Mesothelial cell of epicardium (in vitro differentiated cells): ENCODE measurements at regions not wholly inside any gene's neighbourhood (a gene's known extent, or its start where the extent isn't known, plus 50 kb on each side); places are given as distances from the start of the nearest gene placed in this dataset.

ENCODE experiments used
- DNase-seq, 2 experiments: peaks; one replicate each; pipeline ENCODE4 v3.0.0; 2021; ENCODE audit warnings: low spot score in 2 of 2; ENCODE audit not compliant: unreplicated experiment in 2 of 2
- H3K27ac Mint-ChIP-seq: 2 replicates; pipeline ENCODE4 v1.8.0; 2021; ENCODE audit warnings: mixed read lengths
- H3K27me3 Mint-ChIP-seq: 2 replicates; pipeline ENCODE4 v1.8.0; 2021; ENCODE audit warnings: low read depth, mixed read lengths
- H3K36me3 Mint-ChIP-seq: 2 replicates; pipeline ENCODE4 v1.8.0; 2021; ENCODE audit warnings: mixed read lengths
- H3K4me1 Mint-ChIP-seq: 2 replicates; pipeline ENCODE4 v1.8.0; 2021; ENCODE audit warnings: mixed read lengths
- H3K4me3 Mint-ChIP-seq: 2 replicates; pipeline ENCODE4 v1.8.0; 2021; ENCODE audit warnings: mild to moderate bottlenecking, moderate library complexity, mixed read lengths
- H3K9me3 Mint-ChIP-seq: 2 replicates; pipeline ENCODE4 v1.8.0; 2021; ENCODE audit warnings: mixed read lengths
- TF ChIP-seq, protein P1 (sequence below): fragments of 200-600 bp; sonication (generic); IDR thresholded peaks from one replicate; pipeline ENCODE4 v1.5.0; 2021; ENCODE audit warnings: antibody characterized with exemption; ENCODE audit not compliant: unreplicated experiment

DNA sequence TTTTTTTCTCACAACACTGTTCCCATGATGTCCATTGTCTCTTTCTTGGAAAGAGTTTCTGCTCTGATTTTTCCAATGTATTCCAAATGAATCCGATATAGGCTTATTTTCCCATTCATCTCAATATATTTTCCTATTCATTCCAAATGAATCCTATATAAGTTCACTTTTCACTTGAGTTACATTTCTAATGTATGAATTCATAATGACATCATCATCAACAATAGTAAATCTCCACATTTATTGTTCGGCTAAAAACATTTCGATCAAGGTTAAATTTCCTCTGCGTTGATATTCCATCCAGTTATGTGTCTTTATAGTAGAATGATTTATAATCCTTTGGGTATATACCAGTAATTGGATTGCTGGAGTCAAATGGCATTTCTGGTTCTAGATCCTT lies 76.7 kb upstream of the SLC8A1 start:
- peaks cover 9% of the 10 kb centered on the region for H3K4me1 Mint-ChIP-seq
- H3K4me3 Mint-ChIP-seq = no peak overlapping the region
- no peak for DNase-seq
- H3K9me3 Mint-ChIP-seq = peaks cover 30% of the 10 kb centered on the region
- H3K36me3 Mint-ChIP-seq = peaks cover 5% of the 10 kb centered on the region
- TF ChIP-seq, protein P1, sequence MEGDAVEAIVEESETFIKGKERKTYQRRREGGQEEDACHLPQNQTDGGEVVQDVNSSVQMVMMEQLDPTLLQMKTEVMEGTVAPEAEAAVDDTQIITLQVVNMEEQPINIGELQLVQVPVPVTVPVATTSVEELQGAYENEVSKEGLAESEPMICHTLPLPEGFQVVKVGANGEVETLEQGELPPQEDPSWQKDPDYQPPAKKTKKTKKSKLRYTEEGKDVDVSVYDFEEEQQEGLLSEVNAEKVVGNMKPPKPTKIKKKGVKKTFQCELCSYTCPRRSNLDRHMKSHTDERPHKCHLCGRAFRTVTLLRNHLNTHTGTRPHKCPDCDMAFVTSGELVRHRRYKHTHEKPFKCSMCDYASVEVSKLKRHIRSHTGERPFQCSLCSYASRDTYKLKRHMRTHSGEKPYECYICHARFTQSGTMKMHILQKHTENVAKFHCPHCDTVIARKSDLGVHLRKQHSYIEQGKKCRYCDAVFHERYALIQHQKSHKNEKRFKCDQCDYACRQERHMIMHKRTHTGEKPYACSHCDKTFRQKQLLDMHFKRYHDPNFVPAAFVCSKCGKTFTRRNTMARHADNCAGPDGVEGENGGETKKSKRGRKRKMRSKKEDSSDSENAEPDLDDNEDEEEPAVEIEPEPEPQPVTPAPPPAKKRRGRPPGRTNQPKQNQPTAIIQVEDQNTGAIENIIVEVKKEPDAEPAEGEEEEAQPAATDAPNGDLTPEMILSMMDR = no peak
- no peak overlapping the region for H3K27ac Mint-ChIP-seq
- no peaks in the 10 kb centered on the region for H3K27me3 Mint-ChIP-seq

DNA sequence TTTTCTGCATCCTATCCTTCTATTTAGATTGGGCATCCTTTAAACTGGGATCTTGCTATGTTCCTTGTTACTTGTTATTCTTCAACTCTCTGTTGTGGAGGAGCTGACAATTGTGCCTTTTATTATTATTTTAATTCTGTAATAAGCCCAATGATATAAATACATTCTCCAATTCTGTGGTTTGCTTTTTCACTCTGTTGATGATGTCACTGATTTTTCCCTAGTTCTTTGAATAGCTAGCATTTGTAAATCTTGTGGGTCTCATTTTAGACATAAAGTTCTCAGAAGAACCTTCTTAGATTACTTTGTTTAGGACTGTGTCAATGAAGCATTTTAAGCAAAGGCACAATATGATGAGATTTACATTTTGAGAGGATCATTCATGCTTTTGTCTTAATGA lies 79.5 kb upstream of the SLC8A1 start:
- H3K4me1 Mint-ChIP-seq = peaks cover 32% of the 10 kb centered on the region
- TF ChIP-seq, protein P1 = no peak
- H3K27me3 Mint-ChIP-seq = no peaks in the 10 kb centered on the region
- H3K36me3 Mint-ChIP-seq = no peaks in the 10 kb centered on the region
- no peak overlapping the region for H3K27ac Mint-ChIP-seq
- peaks cover 14% of the 10 kb centered on the region for H3K9me3 Mint-ChIP-seq
- no peak overlapping the region for H3K4me3 Mint-ChIP-seq
- no peak for DNase-seq

DNA sequence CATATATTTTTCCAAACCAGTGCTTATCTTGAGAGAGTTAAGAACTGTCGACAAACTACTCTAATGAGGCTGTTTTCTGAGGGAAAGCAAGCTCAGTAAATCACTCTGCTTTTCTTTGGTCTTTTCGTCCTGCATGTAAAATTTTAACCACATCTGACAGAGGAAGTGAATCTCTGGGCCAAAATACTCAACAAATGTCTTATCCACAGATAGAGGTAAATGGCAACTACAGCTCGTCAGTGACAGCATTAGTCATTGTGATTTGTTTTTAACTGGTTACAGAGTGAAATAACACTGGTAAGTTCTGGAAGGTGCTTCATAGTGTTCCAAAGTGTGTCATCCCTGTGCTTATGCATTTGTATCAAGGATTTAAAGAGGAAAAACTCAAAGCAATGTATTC lies 82.6 kb upstream of the SLC8A1 start:
- no peaks in the 10 kb centered on the region for H3K36me3 Mint-ChIP-seq
- peaks cover 32% of the 10 kb centered on the region for H3K4me1 Mint-ChIP-seq
- no peaks in the 10 kb centered on the region for H3K27me3 Mint-ChIP-seq
- H3K4me3 Mint-ChIP-seq = no peak overlapping the region
- TF ChIP-seq, protein P1 = no peak
- no peak for DNase-seq
- no peaks in the 10 kb centered on the region for H3K9me3 Mint-ChIP-seq
- H3K27ac Mint-ChIP-seq = peak overlapping the region; percentile 57

DNA sequence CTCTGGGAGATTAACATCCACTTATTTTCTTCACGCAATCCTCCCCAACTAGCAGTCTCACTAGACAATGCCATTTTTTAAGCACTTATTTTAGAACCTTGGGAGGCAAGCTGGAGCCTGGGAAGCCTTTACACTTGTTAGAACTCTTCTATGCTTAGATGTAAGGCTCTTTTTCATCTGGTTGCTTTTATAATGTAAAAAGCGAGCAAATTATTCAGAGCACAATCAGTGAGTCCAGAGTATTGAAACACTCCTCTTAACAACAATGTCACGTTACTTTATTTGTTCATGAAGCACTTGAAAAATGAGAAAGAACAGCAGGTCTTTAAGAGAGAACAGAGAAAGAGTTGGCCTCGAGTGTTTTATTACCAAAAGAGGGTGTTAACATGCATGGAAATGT lies 84.1 kb upstream of the SLC8A1 start:
- Mint-ChIP-seq H3K36me3 (no peaks in the 10 kb centered on the region), H3K9me3 (no peaks in the 10 kb centered on the region), H3K4me3 (no peak overlapping the region), H3K4me1 (peaks cover 34% of the 10 kb centered on the region), H3K27ac (no peak overlapping the region), H3K27me3 (no peaks in the 10 kb centered on the region)
- DNase-seq = no peak
- TF ChIP-seq, protein P1 = no peak

DNA sequence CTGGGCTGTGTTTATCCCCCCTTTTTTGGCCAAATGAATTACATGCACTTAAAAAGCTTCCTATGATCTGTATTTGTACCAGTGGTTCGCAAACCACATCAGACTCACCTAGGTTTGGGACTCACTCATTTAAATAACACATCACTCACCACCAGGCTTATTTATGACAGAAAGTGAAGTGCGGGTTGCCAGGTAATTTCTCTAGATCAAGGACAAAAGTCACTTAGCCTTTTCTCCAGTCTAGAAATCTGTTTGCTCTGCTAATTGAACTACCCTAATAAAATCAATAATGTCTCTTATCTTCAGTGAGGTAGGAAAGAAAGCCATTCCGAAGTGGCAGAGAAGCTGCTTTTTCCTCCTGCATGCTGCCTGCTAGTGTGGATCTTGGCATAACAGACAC lies 88.1 kb upstream of the SLC8A1 start:
- Mint-ChIP-seq H3K9me3 (peaks cover 1% of the 10 kb centered on the region), H3K27me3 (no peaks in the 10 kb centered on the region)

More for the DNA sequence above, 88.1 kb upstream of the SLC8A1 start:
- Mint-ChIP-seq H3K27ac (no peak overlapping the region), H3K4me3 (no peak overlapping the region), H3K36me3 (no peaks in the 10 kb centered on the region), H3K4me1 (peaks cover 27% of the 10 kb centered on the region)
- TF ChIP-seq, protein P1 = no peak
- no peak for DNase-seq
